GM18867 (cell line): ENCODE measurements at regions not wholly inside any gene's neighbourhood (a gene's known extent, or its start where the extent isn't known, plus 50 kb on each side); places are given as distances from the start of the nearest gene placed in this dataset.

Experiments used
- ATAC-seq: cut with Tn5 transposase; IDR thresholded peaks from one replicate; pipeline ENCODE4 v1.9.1; 2021; ENCODE audit warnings: mild to moderate bottlenecking, moderate library complexity; ENCODE audit not compliant: unreplicated experiment

- ATAC-seq, result no peak
These were observed 63.1 kb upstream of the MGAT5 start for GRCh38 chr2:134190807-134191203.

DNA sequence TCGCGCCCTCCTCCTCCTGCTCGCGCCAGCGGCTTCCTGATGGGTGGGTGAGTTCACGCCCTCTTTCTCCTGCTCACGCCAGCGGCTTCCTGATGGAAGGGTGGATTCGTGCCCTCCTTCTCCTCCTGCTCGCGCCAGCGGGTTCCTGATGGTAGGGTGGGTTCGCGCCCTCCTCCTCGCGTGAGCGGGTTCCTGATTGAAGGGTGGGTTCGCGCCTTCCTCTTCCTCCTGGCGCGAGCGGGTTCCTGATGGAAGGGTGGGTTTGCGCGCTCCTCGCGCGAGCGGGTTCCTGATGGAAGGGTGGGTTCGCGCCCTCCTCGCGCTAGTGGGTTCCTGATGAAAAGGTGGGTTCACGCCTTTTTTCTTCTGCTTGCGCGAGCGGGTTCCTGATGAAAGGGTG lies 62.0 kb upstream of the MGAT5 start:
- ATAC-seq, result no peak

DNA sequence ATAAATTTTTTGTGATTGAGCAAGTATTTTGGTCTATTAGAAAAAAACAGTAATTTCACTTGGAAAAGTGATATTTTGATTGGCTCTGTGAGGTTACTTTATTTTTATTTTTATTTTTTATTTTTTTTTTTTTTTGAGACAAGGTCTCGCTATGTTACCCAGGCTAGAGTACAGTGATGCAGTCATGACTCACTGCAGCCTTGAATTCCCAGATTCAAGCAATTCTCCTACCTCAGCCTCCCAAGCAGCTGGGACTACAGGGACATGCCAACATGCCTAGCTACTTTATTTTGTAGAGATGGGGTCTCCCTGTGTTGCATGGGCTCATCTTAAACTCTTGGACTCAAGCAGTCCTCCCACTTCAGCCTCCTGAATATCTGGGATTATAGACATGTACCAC lies 60.9 kb upstream of the MGAT5 start:
- no peak for ATAC-seq

- ATAC-seq, result no peak
These were observed 59.4 kb upstream of the MGAT5 start for GRCh38 chr2:134194519-134194918.

DNA sequence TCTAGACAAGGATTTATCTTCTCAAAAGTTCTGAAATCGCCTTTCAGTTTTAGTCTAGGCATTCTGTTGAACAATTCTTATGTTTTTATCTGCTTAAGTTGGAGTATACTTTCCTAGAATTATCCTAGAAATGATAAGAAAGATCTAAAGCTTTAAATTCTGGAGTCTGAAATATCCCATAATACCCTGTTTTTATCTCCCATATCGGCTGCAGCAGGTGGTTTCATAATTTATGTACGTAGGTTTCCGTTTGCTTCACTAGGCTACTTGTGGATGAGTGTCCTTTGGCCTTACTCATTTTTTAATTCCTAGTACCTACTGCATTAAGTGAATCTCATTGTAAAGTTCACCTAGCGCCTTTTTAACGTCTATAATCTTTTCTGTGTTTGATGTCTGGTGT lies 58.5 kb upstream of the MGAT5 start:
- no peak for ATAC-seq

DNA sequence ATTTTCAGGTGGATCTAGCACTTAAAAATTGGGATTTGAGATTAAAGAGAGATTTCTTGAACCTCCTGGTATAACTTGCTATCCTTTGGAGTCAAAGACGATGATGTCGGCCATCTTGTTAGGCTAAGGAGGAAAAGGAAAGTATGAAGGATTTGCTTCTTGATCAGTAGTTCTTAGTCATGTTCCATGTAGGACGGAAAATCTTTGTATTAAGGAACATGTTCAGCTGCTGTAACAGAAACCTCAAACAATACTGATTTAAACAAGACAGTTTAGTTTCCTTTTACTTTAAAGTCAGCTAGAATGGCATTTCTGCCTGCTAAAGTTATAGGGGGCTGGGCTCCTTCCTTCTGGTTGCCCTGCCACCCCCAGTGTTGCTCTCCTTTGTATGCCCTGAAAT lies 56.4 kb upstream of the MGAT5 start:
- ATAC-seq, result no peak

- ATAC-seq, result no peak
These were observed 55.8 kb upstream of the MGAT5 start for GRCh38 chr2:134198006-134198634.

DNA sequence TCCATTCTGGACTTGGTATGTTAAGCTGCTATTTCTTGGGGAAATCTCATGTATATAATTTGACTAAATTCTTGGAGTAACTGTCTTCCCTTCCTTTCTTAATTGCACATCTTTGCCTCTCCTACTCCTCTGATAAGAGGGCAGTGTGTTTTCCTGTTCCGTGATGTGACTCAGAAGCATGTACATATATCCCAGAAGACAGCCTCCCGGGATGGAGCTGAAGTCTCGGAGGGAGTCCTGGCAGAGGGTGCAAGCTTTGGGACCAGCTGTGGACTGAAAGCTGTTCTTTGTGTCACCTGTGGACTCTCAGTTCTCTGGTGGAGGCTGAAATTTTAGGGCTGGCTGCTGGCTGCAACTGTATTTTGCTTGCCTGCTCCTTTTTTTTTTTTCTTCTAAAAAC lies 54.7 kb upstream of the MGAT5 start:
- ATAC-seq, result no peak

GRCh38 chr2:134200036-134200618 lies 53.7 kb upstream of the MGAT5 start:
- ATAC-seq, result no peak

DNA sequence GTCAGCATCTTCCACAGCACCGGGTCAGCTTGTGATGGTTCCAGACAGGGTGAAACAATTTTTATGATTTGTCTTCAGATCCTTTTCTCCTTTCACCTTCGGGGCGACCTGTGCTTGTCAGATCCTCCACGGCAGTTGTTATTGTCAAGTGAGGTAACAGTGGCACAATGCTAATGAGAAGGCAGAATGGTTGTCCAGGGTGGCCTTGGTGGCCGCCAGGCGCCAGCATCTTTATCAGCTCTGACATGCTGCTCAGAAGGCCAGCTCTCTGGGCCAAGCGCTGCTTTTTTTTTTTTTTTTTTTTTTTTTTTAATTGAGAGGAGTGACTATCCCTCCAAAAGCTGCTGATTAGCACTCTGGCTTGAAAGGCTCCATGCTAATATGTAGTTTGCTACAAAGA lies 52.3 kb upstream of the MGAT5 start:
- ATAC-seq, result no peak

GRCh38 chr2:134202371-134202770 lies 51.5 kb upstream of the MGAT5 start:
- ATAC-seq, result no peak

- no peak for ATAC-seq
These were observed 50.7 kb upstream of the MGAT5 start for GRCh38 chr2:134203175-134203574.
